Left renal pelvis (tissue), 4 donors: ENCODE measurements at regions not wholly inside any gene's neighbourhood (a gene's known extent, or its start where the extent isn't known, plus 50 kb on each side); places are given as distances from the start of the nearest gene placed in this dataset.
"Not testable (repeated sequence)": the region's sequence is repeated elsewhere in the genome, so short reads cannot be mapped to it uniquely, and the experiment has no call there.

Experiments
- DNase-seq, 4 donors: peaks; one replicate each; pipeline ENCODE4 v3.0.0-alpha.2; 2013; ENCODE audit warnings: low read depth in 4 of 4, low spot score in 3 of 4

DNA sequence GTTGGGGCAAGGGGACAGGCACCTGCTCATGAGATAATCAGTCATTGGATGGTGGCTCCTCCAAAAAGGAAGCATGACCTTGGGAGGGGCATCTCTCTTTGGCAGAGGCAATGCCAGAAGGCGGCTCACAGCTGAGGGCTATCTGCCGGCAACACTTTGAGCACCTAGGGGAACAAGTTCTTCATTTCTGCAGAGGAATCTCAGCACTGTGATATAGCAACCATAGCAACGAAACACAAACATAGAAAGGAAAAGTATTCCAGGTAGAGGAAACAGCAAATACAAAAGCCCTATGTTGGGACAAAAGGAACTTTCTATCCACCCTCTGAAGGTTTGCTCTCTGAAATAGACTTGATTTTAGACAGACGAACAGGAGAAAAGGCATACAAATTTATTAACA lies 89.1 kb upstream of the NEDD4L start:
- no peak for DNase-seq

DNA sequence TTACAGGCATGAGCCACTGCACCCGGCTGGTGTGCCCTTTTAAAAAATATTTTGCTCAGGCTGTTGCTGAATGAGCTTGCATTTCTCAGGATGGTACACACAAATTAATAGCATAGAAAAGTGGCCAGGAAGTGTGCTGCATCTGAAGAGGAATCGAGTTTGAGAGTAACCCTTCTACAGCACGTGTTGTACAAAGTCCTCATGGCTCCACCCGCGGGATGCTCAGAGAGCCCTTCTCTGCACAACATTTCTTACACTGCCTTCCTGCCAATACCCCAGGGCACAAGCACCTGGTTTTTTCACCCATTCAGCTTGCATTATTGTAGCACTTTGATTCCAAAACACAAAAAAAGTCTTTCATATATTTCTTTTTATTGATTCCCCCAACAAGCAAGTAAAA lies 90.1 kb upstream of the NEDD4L start:
- no peak for DNase-seq

DNA sequence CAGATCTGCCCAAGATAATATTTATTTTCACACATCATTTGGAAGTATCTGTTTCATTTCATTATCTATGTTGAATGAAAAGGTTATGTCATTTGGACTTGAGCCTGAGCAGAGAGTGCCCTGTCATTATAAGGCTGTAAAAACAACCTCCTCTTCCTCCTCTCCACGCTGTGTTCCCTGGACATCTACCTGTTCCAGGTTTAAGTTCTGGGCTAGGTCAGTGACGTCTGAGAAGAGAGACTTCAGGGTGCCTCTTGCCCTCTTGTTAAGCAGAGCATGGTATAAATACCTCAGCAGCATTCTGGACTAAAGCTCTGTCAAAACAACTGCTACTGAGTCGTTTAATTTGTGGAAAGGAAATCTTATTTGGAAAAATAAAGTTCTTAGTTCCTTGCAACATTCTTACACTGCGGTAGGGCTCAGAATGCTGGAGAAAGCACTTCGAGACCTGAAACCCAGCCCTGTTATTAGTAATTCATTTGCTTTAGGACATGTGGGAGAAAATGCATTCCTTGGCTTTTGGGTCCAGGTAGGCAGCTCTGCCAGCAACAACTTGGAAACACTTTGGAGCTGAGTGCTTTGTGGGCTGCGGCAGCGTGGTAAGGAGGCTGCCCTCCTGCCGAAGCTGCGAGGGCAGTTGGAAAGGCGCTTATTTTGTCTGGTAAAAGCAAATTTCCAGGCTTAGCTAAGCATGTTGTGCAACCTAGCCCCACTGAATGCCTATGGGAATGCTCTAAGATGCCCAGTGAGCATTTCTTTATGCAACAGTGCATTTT lies 91.8 kb upstream of the NEDD4L start:
- no peak for DNase-seq

DNA sequence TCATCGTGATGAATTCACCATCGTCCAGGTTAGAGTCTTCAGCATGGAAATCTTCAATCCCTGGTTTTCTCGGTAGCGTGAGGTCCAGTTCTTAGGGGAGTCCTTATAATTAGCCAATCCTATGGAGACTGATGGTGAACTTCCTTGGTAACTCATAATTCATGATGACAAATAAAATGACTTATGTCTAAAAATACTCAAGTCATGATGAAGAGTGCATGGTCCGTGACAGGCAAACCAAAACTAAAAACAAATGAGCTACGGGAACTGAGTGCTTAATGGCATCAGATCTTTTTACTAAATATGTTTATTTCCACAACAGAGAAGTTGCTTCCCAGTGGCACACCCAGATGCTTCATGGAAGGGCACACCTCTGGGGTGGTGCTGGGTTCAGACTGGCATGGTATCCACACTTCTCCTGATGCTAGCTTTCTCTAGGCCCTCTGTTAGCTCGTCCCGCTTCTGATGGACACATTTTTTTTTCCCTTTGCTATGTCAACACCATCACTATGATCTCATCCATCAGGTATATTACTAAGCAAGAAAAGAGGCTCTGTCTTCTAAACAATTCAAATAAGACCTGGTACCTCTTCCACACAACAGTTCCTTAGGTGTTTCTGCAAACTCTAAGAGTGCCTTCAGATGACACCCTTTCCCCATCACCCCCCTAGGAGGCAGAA lies 92.8 kb upstream of the NEDD4L start:
- DNase-seq, result no peak

DNA sequence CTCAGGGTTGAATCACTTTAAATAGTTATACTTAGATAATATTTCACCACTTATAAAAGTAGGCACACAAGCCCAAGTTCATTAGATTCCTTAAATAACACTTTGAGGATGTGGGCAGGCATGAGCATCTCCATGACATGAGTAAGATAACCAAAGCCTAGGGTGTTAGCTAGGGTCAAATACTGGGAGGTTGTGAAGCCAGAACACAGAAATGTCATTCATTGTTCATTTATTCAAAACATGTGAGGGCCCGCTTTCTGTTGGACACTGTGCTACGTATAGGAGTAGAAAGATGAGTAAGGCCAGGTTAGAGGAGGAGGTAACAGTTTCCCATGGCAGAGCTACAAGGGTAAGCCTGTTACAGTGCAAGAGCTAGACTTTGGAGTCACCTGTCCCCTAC lies 93.5 kb upstream of the NEDD4L start:
- DNase-seq, result no peak

DNA sequence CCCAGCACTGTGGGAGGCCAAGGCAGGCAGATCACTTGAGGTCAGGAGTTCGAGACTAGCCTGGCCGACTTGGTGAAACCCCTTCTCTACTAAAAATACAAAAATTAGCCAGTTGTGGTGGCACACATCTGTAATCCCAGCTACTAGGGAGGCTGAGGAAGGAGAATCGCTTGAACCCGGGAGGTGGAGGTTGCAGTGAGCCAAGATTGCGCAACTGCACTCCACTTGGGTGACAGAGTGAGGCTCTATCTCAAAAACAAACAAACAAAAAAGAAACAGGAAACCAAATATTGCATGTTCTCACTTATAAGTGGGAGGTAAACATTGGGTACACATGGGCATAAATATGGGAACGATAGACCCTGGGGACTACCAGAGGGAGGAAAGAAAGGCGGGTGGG lies 94.7 kb upstream of the NEDD4L start:
- DNase-seq, result not testable (repeated sequence)

DNA sequence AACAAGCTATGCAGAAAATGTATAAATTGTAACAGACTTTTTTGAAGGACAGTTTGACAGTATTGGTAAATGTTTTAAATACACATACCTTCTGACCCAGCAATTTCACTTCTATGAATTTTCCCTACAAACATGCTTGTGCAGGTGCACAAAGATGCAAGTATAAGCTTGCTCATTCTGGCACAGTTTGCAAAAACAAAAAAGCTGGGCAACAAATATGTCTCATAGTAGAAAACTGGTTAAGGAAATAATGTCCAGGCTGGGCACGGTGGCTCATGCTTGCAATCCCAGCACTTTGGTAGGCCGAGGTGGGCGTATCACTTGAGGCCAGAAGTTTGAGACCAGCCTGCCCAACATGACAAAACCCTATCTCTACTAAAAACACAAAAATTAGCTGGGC lies 96.9 kb upstream of the NEDD4L start:
- DNase-seq, result no peak

DNA sequence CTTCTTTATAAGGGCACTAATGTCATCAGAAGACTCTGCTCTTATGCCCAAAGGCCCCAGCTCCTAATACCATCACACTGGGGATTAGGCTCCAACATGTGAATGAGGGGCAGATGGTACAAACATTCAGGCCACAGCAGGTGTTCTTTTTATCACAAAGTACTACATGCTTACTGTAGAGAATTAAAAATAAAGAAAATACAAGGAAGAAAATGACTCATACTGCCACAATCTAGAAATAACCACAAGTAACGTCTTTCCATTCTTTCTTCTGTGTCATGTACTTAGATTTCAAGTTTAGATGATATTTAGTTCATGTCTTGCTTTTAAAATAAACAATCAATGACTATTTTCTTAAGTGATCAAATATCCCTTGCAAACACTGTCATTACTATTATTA lies 100.3 kb upstream of the NEDD4L start:
- DNase-seq, result no peak

DNA sequence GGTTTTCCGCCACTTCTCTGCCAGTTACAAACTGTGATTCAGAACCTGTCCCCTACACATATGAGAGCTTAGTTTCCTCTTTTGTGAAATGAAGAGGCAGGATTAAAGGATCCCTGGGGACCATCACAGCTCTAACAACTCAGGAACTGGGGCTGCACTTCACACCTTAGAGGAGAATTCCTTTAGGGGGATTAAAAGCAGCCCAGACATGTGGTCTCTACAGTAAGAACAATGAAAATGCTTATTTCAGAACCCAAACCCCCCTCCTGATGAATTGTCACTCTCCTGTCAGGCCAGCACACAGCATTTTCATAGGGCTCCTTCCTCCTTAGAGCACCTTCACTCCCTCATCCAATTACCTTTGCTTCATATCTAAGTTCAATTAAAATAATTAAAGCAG lies 101.5 kb upstream of the NEDD4L start:
- no peak for DNase-seq

DNA sequence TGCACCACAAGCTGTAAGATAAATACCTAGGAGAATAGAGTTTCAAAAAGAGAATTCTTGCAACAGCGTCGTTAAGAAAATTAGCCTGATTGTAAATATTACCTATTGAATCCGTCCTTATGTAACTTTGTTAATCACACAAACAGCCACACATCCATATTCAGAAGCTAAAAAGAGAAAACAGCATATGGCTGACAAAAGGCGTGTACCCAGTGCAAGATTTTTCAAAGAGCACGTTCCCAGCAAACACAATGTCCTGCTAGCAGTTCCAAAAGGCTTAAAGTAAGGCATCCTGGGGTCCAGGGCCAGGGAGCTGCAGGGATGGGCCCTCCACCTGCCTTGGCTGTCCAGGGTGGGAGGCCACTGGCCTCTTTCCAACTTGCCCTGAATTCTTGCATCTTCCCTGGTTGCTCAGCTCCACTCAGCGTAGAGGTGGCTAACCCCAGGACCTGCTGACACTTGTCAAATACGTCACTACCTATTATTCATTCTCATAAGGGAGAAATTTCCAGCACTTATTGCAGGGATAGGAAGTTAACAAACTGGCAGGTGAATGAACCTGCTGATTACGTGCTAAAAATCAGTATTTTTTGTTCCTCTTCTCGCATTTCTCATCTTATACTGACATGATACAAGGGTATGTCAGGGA lies 102.1 kb upstream of the NEDD4L start:
- no peak for DNase-seq

DNA sequence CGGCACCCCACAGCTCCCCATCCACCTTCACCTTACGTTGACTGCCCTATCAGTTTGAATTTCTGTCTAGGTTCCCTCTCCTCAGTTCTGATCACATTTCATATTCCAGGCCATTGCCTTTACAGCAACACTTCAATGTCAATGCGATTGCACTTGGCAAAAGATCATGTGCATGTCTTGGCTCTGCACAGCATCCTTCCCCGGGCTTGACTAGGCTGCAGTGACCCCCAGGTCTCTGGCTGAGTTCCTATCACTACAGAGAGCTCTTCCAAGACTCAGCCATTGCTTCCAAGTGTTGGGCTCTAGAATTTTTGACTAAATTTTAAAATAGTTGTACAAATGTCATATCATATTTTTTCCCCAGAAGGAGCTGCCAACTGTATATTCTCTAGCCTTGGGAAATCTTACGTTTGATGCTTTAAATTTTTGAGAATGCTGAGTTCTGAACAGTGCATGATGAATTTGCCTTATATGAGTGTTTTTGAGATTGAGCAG lies 103.8 kb upstream of the NEDD4L start:
- DNase-seq, result no peak

DNA sequence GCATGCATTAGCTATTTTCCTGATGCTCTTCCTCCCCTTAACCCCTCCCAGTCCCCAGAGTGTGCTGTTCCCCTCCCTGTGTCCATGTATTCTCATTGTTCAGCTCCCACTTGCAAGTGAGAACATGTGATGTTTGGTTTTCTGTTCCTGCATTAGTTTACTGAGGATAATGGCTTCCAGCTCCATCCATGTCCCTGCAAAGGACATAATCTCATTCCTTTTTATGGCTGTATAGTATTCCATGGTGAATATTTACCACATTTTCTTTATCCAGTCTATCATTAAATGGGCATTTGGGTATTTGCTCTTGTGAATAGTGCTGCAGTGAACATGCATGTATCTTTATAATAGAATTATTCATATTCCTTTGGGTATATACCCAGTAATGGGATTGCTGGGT lies 109.7 kb upstream of the NEDD4L start:
- not testable (repeated sequence) for DNase-seq

DNA sequence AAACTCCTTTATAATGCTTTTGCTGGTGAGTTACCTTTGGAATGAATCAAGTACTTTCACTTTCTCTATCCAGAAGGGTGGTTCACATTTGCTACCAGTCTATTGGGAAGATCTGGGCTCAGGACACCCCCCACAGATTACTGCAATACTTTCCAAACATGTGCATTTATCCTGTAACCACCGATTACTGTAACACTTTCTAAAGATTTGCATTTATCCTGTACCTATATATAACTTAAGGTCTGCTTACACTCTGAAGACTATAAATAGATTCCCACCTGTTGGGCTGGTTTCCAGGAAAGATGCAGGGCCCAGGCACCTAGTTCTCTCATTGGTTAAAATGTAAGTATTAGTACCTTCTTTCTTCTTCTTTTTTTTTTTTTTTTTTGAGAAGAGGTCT lies 113.0 kb upstream of the NEDD4L start:
- DNase-seq, result no peak

DNA sequence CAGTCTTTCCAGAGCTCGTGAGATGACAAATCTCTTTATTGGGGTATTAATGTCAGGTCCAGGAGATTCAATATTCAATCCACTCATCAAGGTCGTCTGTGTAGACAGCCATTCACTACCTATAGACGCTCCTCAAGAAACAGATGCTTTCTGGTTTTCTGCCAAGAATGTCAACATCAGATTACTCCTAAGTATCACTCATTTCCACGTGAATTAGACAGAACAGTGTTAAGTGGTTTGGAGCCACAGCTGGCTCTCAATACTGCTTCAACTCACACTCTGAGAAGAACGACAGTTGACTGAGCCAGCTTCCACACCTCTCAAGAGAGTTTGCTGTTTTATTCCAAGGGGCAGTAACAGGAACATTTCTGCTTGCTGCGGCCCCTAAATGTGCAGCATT lies 113.5 kb upstream of the NEDD4L start:
- DNase-seq, result no peak

DNA sequence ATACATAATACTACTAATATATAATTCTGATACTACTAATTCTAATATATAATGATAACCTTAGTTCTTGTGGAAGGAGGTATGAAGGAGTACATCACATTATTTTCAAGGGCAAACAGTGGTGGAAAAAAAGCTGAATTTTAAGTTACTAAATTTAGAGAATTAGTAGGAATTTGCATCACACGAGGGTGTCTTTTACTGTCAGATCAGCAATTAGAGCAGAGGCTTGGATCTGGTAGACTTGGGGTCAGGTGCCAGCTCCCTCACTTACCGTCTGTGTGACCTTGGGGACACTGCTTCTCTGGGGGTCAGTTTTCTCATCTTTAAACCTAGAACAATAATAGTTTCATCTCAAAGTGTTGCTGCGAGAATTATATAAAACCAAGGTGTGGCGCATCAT lies 114.1 kb upstream of the NEDD4L start:
- no peak for DNase-seq

DNA sequence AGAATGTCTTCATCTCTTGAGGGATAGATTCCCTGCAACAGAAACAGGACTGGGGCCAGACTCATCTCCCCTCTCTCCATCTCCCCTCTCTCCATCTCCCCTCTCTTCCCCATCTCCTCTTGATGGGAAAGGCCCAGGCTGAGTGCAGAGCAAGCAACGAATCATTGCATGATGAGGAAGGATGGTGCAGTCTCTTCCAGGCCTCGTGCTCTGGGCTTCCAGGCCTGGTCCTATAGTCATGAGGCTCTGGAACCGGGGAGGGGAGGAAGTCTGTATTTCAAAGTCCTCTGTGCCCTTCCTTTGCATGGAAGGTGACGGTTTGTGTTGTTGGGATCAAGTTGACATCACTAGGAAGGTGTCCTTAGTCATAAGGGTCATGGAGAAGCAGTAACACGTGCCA lies 115.6 kb upstream of the NEDD4L start:
- no peak for DNase-seq

DNA sequence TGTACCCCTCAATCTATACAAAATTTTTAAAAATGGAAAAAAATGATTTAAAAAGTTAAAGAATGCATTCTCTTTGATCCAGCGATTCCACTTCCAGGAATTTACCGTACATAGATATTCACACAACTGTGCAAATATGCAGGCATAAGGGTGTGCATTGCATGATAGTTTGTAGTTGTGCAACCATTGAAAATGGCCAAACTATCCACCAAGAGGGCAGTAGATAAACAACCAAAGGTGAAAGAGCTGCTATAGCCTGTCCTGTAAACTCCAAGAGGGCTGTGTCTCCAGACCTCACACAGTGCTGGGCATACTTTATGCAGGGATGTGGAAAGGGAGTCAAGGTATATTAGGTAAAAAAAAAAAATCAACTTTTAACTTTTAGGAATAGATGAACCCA lies 116.5 kb upstream of the NEDD4L start:
- DNase-seq, result no peak

DNA sequence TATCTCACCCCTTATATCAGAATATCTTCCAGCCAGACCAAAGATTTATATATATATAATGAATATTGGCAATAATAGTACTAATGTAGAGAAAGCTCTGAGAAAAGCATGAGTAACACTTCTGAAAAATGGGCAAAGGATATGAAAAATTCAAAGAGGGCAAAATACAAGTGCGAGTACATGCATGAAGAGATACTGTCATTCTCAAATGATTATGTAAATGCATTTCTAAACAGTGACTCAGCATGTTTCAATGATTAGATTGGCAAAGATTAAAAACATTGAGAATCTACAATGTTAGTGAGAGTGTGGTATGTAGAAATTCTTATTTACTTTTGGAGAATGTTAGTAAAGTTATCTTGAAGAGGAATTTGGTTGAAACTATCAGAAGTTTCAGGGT lies 118.3 kb upstream of the NEDD4L start:
- no peak for DNase-seq

DNA sequence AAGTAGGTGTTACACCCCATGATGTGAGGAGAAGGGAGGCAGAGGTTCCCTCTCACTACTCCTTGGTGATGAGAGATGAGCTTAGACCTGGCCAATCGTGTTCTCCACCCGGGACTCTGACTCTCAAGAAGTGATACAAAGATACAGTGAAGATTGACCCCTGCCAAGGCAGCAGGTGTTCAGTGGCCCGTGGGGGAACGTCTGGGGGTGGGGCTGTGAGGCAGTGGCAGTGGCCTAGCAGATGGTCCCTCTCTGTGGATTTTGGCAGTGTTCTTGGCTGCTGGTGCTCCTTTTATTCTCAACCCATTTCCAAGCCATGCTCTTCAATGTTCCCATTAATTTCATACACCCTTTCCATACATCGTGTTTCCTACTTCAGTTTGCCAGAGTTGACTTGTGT lies 120.4 kb upstream of the NEDD4L start:
- DNase-seq, result no peak

DNA sequence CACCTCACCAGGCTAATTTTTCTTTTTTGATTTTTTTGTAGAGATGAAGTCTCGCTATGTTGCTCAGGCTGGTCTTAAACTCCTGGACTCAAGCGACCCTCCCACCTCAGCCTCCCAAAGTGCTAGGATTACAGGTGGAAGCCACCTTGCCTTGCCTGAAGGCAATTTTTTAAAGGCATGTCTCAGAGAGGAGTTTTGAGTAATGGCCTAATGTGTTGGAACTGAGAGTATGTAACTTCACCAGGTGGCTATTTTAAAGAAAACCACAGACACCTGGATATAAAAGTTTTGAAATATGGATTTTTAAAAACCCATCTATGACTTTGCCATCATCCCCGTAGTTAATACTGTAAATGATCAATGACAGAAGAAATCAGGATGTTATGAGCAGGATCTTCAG lies 119.8 kb upstream of the ATP8B1 start:
- DNase-seq, result no peak

DNA sequence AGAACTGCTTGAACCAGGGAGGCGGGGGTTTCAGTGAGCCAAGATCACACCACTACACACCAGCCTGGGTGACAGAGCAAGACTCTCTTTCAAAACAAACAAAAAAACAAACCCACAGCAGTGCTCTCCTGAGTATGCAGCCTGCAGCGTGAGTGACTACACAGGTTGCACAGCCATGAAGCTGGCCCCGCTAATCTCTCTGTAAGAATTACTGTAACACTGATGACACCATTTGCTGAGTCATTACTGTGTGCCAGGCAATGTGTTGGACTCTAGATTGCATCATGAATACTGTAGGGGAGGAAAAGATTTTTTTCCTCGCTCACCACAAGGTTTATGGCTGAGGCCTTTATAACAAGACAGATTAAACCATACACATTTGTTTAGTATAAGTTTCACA lies 118.6 kb upstream of the ATP8B1 start:
- DNase-seq, result no peak

DNA sequence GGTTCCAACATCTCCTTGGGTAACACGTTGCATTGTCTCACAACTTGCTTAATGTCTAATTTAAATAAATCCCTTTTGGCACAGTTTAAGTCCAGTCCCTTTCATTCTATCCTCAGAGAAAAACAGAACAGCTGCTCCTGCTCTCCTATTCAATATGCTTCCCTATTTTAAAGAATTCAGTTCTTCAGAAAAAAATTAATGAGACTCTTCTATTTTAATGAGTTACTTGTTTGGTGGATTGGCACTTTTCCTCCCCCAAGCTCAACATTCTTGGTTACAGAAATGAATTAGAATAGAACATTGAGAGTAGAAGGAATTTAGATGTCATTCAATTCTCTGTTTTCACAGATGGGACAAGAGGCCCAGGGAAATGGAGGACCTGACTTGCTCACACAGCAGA lies 116.9 kb upstream of the ATP8B1 start:
- DNase-seq, result no peak
